OCI-LY7 (cell line): ENCODE measurements at regions not wholly inside any gene's neighbourhood (a gene's known extent, or its start where the extent isn't known, plus 50 kb on each side); places are given as distances from the start of the nearest gene placed in this dataset.
"Not testable (repeated sequence)": the region's sequence is repeated elsewhere in the genome, so short reads cannot be mapped to it uniquely, and the experiment has no call there.

Experiments used
- BruUV-seq: library from RNA; stranded (reverse); fragments of 400-500 nt; replicated peaks from 2 replicates; lab custom pipeline; 2021; lab: Mats Ljungman, UMichigan
- CTCF ChIA-PET: fragments of 300-600 bp; sonication (Branson Sonifier 250); formaldehyde crosslinking; loops from one replicate; lab custom pipeline; 2022; ENCODE audit warnings: antibody characterized with exemption; ENCODE audit not compliant: unreplicated experiment; lab: Charles Lee
- POLR2A ChIA-PET: fragments of 300-600 bp; sonication (Branson Sonifier 250); formaldehyde crosslinking; loops from one replicate; lab custom pipeline; 2022; ENCODE audit warnings: antibody characterized with exemption; lab: Charles Lee
- DNase-seq: peaks from one replicate; pipeline ENCODE4 v3.0.0-alpha.2; 2015; ENCODE audit warnings: low spot score
- H2AFZ ChIP-seq: fragments of 200-600 bp; sonication (generic), shearing (Covaris generic); 2 replicates; pipeline ENCODE4 v1.6.1; 2014; ENCODE audit warnings: mild to moderate bottlenecking, antibody characterized with exemption, low read length, moderate library complexity
- H3K27ac ChIP-seq: fragments of 200-600 bp; sonication (generic); 2 replicates; pipeline ENCODE4 v1.5.1; 2014; ENCODE audit warnings: mixed run types, low read depth, mild to moderate bottlenecking, moderate library complexity, low read length, inconsistent platforms; ENCODE audit not compliant: poor library complexity, severe bottlenecking
- H3K36me3 ChIP-seq: fragments of 200-600 bp; sonication (generic); 2 replicates; pipeline ENCODE4 v1.6.1; 2014; ENCODE audit warnings: mild to moderate bottlenecking, antibody characterized with exemption, low read length, moderate library complexity, mixed read lengths; ENCODE audit not compliant: insufficient read depth
- H3K4me1 ChIP-seq: fragments of 200-600 bp; sonication (generic); 2 replicates; pipeline ENCODE4 v1.5.1; 2014; ENCODE audit warnings: mild to moderate bottlenecking, low read length; ENCODE audit not compliant: insufficient read depth, poor library complexity, severe bottlenecking
- H3K4me2 ChIP-seq: fragments of 200-600 bp; sonication (generic); 2 replicates; pipeline ENCODE4 v1.6.1; 2014; ENCODE audit warnings: mild to moderate bottlenecking, low read length
- H3K4me3 ChIP-seq: fragments of 200-600 bp; sonication (generic); 2 replicates; pipeline ENCODE4 v1.5.1; 2014; ENCODE audit warnings: mild to moderate bottlenecking, low read depth, low read length; ENCODE audit not compliant: poor library complexity, severe bottlenecking
- H3K79me2 ChIP-seq: fragments of 200-600 bp; sonication (generic); 2 replicates; pipeline ENCODE4 v1.6.1; 2016; ENCODE audit warnings: low read depth, mild to moderate bottlenecking, low read length, moderate library complexity, mixed read lengths; ENCODE audit not compliant: insufficient read depth
- H3K9me2 ChIP-seq: fragments of 200-600 bp; sonication (generic); 2 replicates; pipeline ENCODE4 v1.6.1; 2016; ENCODE audit warnings: mild to moderate bottlenecking, low read length, mixed read lengths; ENCODE audit not compliant: insufficient read depth
- H3K9me3 ChIP-seq: fragments of 200-600 bp; sonication (generic); 2 replicates; pipeline ENCODE4 v1.6.1; 2014; ENCODE audit warnings: mild to moderate bottlenecking, mixed run types, low read length, mixed read lengths
- H4K20me1 ChIP-seq: fragments of 200-600 bp; sonication (generic); 2 replicates; pipeline ENCODE4 v1.6.1; 2014; ENCODE audit warnings: mild to moderate bottlenecking, antibody characterized with exemption, low read length, moderate library complexity, mixed read lengths; ENCODE audit not compliant: insufficient read depth
- intact Hi-C: fragments of 100-400 bp; cut with micrococcal nuclease; formaldehyde crosslinking; loops from one replicate; pipeline ENCODE4 v1.10.0; 2022; ENCODE audit not compliant: unreplicated experiment

GRCh38 chr2:91503959-91504741, 2812.7 kb downstream of the RPIA start:
- intact Hi-C loops, H3K4me1 ChIP-seq, DNase-seq, H4K20me1 ChIP-seq, H3K27ac ChIP-seq, H3K4me3 ChIP-seq, CTCF ChIA-PET, H3K79me2 ChIP-seq, POLR2A ChIA-PET, H3K9me2 ChIP-seq, H2AFZ ChIP-seq, BruUV-seq, H3K9me3 ChIP-seq, H3K4me2 ChIP-seq, H3K36me3 ChIP-seq: not testable (repeated sequence)

- DNase-seq, H4K20me1 ChIP-seq, H3K36me3 ChIP-seq, H3K4me1 ChIP-seq, H3K27ac ChIP-seq, BruUV-seq, CTCF ChIA-PET, intact Hi-C loops, H3K4me2 ChIP-seq, H3K4me3 ChIP-seq, H3K9me2 ChIP-seq, POLR2A ChIA-PET, H3K79me2 ChIP-seq, H3K9me3 ChIP-seq, H2AFZ ChIP-seq: not testable (repeated sequence)
These were observed 2817.3 kb downstream of the RPIA start for GRCh38 chr2:91508816-91509215.

- BruUV-seq, POLR2A ChIA-PET, H3K9me2 ChIP-seq, H2AFZ ChIP-seq, H3K4me1 ChIP-seq, H3K36me3 ChIP-seq, H4K20me1 ChIP-seq, H3K9me3 ChIP-seq, H3K79me2 ChIP-seq, H3K27ac ChIP-seq, intact Hi-C loops, CTCF ChIA-PET, DNase-seq, H3K4me3 ChIP-seq, H3K4me2 ChIP-seq: not testable (repeated sequence)
These were observed 2817.8 kb downstream of the RPIA start for GRCh38 chr2:91509276-91509675.

GRCh38 chr2:91511166-91511565, 2819.7 kb downstream of the RPIA start:
- H3K4me3 ChIP-seq, intact Hi-C loops, POLR2A ChIA-PET, BruUV-seq, CTCF ChIA-PET, H3K36me3 ChIP-seq, H3K9me3 ChIP-seq, H3K27ac ChIP-seq, H3K4me1 ChIP-seq, H3K4me2 ChIP-seq, H3K9me2 ChIP-seq, H2AFZ ChIP-seq, DNase-seq, H4K20me1 ChIP-seq, H3K79me2 ChIP-seq: not testable (repeated sequence)

- CTCF ChIA-PET, H3K36me3 ChIP-seq, BruUV-seq, H3K79me2 ChIP-seq, POLR2A ChIA-PET, intact Hi-C loops, DNase-seq, H2AFZ ChIP-seq, H3K4me3 ChIP-seq, H3K9me2 ChIP-seq, H3K27ac ChIP-seq, H3K4me2 ChIP-seq, H3K4me1 ChIP-seq, H3K9me3 ChIP-seq, H4K20me1 ChIP-seq: not testable (repeated sequence)
These were observed 2824.5 kb downstream of the RPIA start for GRCh38 chr2:91515966-91516365.

GRCh38 chr2:91516669-91517068, 2825.2 kb downstream of the RPIA start:
- H3K4me1 ChIP-seq, POLR2A ChIA-PET, H3K9me2 ChIP-seq, intact Hi-C loops, H3K79me2 ChIP-seq, H3K4me3 ChIP-seq, BruUV-seq, H2AFZ ChIP-seq, H3K4me2 ChIP-seq, H3K27ac ChIP-seq, DNase-seq, H4K20me1 ChIP-seq, H3K9me3 ChIP-seq, CTCF ChIA-PET, H3K36me3 ChIP-seq: not testable (repeated sequence)
